Stimulated activated CD4-positive, alpha-beta T cell treated with anti-CD3 and anti-CD28 coated beads, Interleukin-12 subunit alpha, Interleukin-12 subunit beta, amount 100 ng/mL, for 48 hours (primary cell): ENCODE measurements at regions not wholly inside any gene's neighbourhood (a gene's known extent, or its start where the extent isn't known, plus 50 kb on each side); places are given as distances from the start of the nearest gene placed in this dataset.
"Not testable (repeated sequence)": the region's sequence is repeated elsewhere in the genome, so short reads cannot be mapped to it uniquely, and the experiment has no call there.

ENCODE experiments used
- DNase-seq, 3 donors: peaks; one replicate each; pipeline ENCODE4 v3.0.0-alpha.2; 2020; ENCODE audit warnings: low read depth in 2 of 3, low spot score in 1 of 3

GRCh38 chr5:28603869-28604268 is 1565.5 kb upstream of the CDH9 start:
- no peak for DNase-seq

DNA sequence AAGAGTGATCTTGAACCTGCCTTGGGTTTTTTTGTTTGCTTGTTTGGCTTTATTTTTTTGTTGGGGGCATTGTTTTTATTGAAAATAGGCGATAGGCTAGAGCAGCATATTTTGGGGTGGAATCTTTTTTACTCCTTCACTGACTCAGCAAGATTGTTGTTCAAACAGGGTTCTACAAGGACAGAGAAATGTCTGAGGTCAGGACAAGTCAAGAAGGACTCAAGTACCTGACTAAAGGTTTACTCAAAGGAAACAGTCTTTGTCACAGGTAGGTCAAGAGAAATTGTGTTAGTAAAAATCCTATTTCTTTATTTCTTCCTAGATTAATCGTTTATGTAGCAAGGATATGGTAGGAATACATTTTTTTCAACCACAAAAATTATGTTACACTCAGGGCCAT is 1564.0 kb upstream of the CDH9 start:
- DNase-seq = no peak

GRCh38 chr5:28596707-28597106 is 1558.3 kb upstream of the CDH9 start:
- not testable (repeated sequence) for DNase-seq

GRCh38 chr5:28580616-28581015 is 1542.2 kb upstream of the CDH9 start:
- no peak for DNase-seq

DNA sequence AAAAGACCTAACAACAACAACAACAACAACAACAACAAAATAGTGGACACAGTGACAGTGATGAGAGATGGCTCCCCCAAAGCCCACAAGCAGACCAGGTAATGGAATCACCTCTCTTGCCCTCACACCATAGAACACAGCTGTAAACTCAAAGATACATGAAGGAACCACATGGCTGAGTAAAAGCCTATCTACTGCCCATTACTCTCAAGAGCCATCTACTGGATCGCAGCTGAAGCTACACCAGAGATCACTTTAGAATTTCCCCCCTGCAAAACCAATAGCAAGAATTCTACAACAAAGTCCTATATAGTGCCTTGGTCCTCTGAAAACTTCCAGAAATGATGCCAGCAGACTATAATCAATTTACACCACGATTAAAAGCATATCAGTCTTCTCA is 1537.6 kb upstream of the CDH9 start:
- no peak for DNase-seq

GRCh38 chr5:28575368-28575767 is 1537.0 kb upstream of the CDH9 start:
- no peak for DNase-seq

- DNase-seq = no peak
Measured at GRCh38 chr5:28574606-28575005, 1536.2 kb upstream of the CDH9 start.

DNA sequence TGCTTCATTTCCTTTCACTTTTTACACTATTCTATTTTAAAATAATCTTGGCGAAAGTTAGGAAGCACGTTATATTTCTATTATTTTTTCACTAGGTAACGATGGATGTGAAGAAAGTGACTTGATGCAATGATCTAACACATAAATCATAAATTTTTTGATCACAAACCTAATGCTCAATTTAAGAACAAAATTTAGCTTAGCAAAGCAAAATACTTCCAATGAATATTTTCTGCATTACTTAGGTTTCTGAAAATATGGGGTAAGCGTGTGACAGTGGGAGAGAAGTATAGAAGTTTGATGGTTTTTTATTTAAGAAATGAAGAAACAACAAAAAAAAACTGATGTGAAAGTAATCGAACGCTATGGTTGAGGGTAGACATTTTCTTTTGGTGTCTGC is 1528.7 kb upstream of the CDH9 start:
- no peak for DNase-seq

- no peak for DNase-seq
Measured at GRCh38 chr5:28561522-28561921, 1523.1 kb upstream of the CDH9 start.

DNA sequence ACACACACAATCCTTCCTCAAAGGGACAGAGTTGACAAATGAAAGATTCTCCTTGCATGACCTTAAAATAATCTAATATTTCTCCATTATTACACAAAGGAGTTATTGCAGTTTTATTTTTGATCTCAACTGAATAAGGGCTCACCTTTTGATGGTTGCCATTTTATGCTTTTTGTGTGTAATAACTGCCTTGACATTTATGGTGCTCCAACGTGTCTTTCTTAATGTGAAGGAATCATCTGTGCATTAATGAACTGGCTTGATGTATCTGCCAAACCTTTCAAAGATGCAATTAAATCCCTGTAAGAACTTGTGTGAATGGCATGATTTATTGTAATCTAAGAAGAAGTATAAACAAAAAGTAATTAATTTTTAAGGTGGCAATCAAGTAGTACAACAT is 1519.8 kb upstream of the CDH9 start:
- no peak for DNase-seq

GRCh38 chr5:28557114-28557513 is 1518.7 kb upstream of the CDH9 start:
- DNase-seq = no peak

DNA sequence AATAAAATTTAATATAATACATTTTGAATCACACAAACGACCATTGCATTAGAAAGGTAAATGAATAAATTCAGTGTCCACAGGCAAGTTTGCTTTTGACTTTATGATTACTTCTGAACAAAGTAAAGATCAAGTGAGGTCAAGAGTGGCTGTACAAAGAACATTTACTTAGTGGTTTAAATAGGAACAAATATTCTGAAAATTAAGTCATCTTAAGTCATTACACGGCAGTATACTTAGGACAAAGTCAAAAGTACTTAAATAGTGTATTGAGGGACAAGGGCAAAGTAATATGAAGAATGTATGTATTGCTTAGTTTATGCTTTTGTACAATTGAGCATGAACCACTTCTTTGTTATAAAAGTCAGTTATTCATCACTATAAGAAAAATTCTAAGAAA is 1511.2 kb upstream of the CDH9 start:
- DNase-seq = no peak

DNA sequence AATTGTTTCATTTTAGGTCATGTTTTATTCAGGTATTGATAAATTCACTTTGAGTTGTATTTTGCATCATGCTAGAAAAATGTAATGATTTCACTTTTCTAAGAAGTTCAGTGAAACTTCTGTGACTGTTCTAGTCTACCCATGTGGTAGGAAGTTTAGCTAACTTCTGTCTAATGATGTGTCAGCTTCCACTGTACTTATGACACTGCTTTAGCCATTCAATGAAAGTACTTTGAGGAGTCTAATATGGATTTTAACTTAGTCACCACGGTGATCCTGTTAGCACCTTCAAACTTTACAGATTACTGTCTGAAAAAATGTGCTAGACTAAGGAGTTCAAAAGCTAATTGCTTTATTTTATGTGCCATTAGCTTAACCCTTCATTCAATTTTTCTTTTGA is 1510.5 kb upstream of the CDH9 start:
- DNase-seq = no peak

DNA sequence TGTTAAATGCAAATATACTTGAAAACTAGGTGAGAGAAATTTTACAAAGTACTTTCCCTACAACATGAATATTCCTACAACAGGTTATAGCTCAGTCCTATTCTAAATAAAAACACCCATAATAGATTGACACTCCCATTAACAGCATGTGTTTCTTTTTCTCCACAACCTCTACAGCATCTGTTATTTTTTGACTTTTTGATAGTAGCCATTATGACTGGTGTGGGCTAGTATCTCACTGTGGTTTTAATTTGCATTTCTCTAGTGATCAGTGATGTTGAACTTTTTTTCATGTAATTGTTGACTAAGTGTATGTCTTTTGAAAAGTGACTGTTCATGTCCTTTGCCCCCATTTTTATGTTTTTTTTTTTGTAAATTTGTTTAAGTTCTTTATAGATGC is 1506.1 kb upstream of the CDH9 start:
- DNase-seq = no peak

GRCh38 chr5:28543473-28544098 is 1505.2 kb upstream of the CDH9 start:
- DNase-seq = no peak

- no peak for DNase-seq
Measured at GRCh38 chr5:28542987-28543386, 1504.6 kb upstream of the CDH9 start.

GRCh38 chr5:28523888-28524635 is 1485.7 kb upstream of the CDH9 start:
- no peak for DNase-seq

DNA sequence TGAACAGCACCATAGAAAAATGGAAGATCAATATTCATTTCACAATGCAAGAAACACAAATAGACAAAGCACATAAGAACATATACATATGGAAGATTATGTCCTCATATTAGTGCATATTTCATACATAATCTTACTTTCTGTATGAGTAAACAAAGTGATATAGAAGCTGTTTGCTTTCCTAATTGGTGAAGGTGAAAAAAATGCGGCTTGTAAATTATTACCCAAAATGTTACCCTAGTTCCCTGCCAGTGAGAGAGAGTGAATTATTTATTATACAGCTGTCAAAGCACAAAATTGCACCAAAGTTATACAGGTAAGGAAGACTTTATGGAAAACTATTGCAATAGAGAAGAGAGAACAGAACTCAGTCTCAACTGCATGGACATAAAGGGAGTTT is 1485.0 kb upstream of the CDH9 start:
- DNase-seq = no peak

- no peak for DNase-seq
Measured at GRCh38 chr5:28517691-28518090, 1479.3 kb upstream of the CDH9 start.

DNA sequence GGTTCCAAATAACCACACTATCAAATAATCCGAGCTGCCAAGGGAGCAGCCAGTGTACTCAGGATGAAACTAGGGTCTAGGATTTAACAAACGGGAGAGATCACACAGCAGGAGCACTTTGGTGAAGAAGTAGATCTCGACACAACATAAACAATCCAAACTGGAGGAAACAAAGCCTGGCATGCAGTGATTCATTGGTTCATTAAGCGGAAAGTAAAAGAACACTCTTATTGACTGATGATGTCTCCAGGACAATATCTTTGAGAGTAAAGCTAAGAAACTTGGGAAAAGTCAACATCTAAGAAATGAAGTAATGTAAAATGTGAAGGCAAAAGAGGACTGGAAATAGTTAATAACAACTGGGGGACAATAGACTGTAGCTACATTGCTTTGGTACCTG is 1478.3 kb upstream of the CDH9 start:
- no peak for DNase-seq

DNA sequence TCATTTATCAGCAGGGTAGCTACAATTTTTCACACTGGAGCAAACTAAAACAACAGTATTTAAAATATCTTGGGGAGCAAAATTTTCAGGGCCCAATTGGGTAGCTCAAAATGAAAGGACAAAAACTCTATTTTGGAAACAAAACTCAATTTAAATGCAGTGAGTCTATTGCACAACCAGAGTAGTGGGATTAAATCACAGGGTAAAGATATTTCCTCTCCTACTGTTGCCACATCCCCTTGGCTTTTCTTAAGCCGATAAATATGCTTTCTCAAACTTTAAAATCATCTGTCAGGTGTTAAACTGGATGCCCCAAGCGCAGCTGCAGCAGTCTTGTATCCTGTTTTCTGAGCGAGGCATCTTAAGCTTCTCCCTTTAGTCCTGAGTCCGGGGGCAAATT is 1474.3 kb upstream of the CDH9 start:
- no peak for DNase-seq

- no peak for DNase-seq
Measured at GRCh38 chr5:28505121-28505520, 1466.7 kb upstream of the CDH9 start.

- no peak for DNase-seq
Measured at GRCh38 chr5:28500511-28500910, 1462.1 kb upstream of the CDH9 start.
